ENCODE measurements at regions not wholly inside any gene's neighbourhood (a gene's known extent, or its start where the extent isn't known, plus 50 kb on each side); places are given as distances from the start of the nearest gene placed in this dataset.

DNA sequence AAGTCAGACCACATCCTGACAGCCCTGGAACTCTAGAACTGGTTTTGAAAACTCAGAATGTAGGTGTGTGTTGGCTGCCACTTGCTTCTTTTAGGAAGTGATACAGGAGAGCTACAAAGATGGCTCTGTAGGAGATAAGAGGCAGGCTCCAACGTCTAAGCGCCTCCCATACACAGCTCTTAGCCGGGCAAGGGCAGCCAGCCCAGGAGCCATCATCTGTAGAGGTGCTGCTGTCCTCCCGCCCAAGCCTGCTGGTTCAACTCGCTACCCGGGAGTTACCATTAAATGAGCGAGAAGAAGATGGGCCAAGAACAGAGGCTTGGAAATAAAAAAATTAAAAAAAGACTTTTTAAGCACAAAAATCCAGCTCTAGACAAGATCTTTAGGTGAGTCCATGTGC lies 61.2 kb upstream of the DIO3 start:
- TF ChIP-seq, protein P1, sequence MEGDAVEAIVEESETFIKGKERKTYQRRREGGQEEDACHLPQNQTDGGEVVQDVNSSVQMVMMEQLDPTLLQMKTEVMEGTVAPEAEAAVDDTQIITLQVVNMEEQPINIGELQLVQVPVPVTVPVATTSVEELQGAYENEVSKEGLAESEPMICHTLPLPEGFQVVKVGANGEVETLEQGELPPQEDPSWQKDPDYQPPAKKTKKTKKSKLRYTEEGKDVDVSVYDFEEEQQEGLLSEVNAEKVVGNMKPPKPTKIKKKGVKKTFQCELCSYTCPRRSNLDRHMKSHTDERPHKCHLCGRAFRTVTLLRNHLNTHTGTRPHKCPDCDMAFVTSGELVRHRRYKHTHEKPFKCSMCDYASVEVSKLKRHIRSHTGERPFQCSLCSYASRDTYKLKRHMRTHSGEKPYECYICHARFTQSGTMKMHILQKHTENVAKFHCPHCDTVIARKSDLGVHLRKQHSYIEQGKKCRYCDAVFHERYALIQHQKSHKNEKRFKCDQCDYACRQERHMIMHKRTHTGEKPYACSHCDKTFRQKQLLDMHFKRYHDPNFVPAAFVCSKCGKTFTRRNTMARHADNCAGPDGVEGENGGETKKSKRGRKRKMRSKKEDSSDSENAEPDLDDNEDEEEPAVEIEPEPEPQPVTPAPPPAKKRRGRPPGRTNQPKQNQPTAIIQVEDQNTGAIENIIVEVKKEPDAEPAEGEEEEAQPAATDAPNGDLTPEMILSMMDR (IDR thresholded peaks at IDR 0.05): no peak
- TF ChIP-seq POLR2AphosphoS5 (IDR thresholded peaks at IDR 0.05): no peak
